ENCODE measurements at regions not wholly inside any gene's neighbourhood (a gene's known extent, or its start where the extent isn't known, plus 50 kb on each side); places are given as distances from the start of the nearest gene placed in this dataset.

DNA sequence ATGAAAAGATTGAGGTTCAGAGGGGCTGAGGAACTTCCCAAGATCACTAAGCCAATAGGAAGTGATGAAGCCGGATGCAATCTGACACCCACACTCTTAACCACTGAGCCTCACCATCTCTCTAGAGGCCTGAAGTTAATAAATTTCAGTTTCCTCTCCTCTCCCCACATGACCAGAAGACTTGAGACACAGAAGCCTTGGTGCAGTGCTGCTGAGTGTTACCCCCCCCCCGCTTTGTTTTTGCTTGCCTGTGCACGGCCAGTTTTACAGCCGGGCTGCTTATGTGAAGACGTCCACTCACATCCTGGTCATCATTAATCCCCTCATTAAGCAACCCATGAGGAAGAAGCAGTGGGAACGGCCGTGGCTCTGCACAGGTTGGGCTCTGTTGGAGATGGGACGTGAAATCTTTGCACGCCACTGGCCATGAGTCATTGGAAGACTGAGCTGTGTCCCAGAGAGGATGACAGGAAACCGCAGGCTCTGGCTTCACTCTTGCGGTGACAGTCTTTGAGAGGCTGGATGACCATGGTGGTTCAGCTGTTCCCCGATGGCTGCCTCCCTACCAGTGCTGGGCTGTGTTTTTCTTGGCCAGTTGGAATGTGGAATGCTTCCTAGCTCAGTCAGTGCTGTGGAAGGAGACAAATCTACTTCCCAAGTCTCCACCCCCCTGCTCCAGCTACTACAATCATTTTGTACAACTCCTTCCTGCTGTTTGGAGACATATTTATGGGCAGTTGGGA lies 232.6 kb upstream of the LRTM1 start:
- 6% methylated on average over 7 of the region's 12 CpGs for WGBS (ENCODE audit: insufficient coverage, low coverage, missing lambda C conversion rate)
- Histone ChIP-seq H3K79me2 (ENCODE audit: control insufficient read depth, insufficient read depth, low read length) (no peaks in the 10 kb centered on the region), H3K36me3 (ENCODE audit: control insufficient read depth, insufficient read depth, low read length) (no peaks in the 10 kb centered on the region), H3K9ac (ENCODE audit: insufficient read depth in 1 of 2, low read depth in 2 of 2, low read length in 2 of 2) (no peak overlapping the region), H3K4me1 (replicated peaks in 1 of 2; ENCODE audit: control insufficient read depth in 2 of 2, insufficient read depth in 2 of 2, low read length in 2 of 2) (no peaks in the 10 kb centered on the region), H3K27ac (ENCODE audit: extremely low read depth, low read depth, low read length) (no peak overlapping the region), H3K9me3 (replicated peaks; ENCODE audit: control insufficient read depth, insufficient read depth, low read depth, low read length) (no peaks in the 10 kb centered on the region), H2AFZ (ENCODE audit: low read depth, low read length) (no peak overlapping the region), H3K4me3 (no peak overlapping the region), H3K27me3 (ENCODE audit: control insufficient read depth in 2 of 2, insufficient read depth in 2 of 2, low read length in 2 of 2) (no peaks in the 10 kb centered on the region), H3K9me1 (ENCODE audit: control insufficient read depth, insufficient read depth, low read length) (no peaks in the 10 kb centered on the region), H3K4me2 (ENCODE audit: insufficient read depth, low read length) (no peak overlapping the region), H4K20me1 (replicated peaks; ENCODE audit: control insufficient read depth, insufficient read depth, low read length) (no peaks in the 10 kb centered on the region)
- intact Hi-C loops (cut with micrococcal nuclease) (no loop called here), in situ Hi-C loops (cut with MboI) (no loop called here)
- no peak for FAIRE-seq
- BruUV-seq (replicated peaks), result no TSS peak
- POLR2A ChIA-PET, result no interaction called here
- no peak for TF ChIP-seq LARP7 (IDR thresholded peaks at IDR 0.05)
- CTCF ChIA-PET (ENCODE audit: low intra/inter-chr PET ratio), result no interaction called here
- ATAC-seq, result no peak
- no peak for DNase-seq (ENCODE audit: extremely low read depth in 1 of 4, low spot score in 3 of 4)

DNA sequence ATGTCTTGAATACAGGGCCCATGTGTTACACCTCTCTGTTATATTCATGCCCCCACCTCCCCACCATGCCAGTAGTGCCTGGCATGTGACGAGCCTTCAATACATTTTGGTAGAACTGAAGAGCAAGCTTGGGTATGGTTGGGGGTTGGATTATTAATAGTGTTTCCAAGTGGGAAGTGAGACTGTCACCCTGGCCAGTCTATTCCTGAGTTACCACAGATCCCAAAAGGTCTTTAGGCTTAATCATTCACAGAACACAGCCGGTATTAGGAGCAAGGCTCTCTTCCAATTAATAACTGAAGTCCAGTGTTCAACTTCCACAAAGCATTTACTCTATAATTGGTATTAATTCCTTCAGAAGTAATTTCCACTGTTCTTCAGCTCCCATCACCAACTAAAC lies 231.9 kb upstream of the LRTM1 start:
- H3K79me2 ChIP-seq (ENCODE audit: control insufficient read depth, insufficient read depth, low read length), result no peaks in the 10 kb centered on the region
- no peaks in the 10 kb centered on the region for H3K27me3 ChIP-seq (ENCODE audit: control insufficient read depth in 2 of 2, insufficient read depth in 2 of 2, low read length in 2 of 2)
- ATAC-seq, result no peak
- intact Hi-C loops (cut with micrococcal nuclease), result no loop called here
- H3K9me3 ChIP-seq (replicated peaks; ENCODE audit: control insufficient read depth, insufficient read depth, low read depth, low read length), result no peaks in the 10 kb centered on the region
- CTCF ChIA-PET (ENCODE audit: low intra/inter-chr PET ratio), result no interaction called here
- no peak for DNase-seq (ENCODE audit: extremely low read depth in 1 of 4, low spot score in 3 of 4)
- no peak overlapping the region for H3K4me3 ChIP-seq
- H3K9ac ChIP-seq (ENCODE audit: insufficient read depth in 1 of 2, low read depth in 2 of 2, low read length in 2 of 2), result no peak overlapping the region
- H3K4me1 ChIP-seq (replicated peaks in 1 of 2; ENCODE audit: control insufficient read depth in 2 of 2, insufficient read depth in 2 of 2, low read length in 2 of 2), result no peaks in the 10 kb centered on the region
- H3K36me3 ChIP-seq (ENCODE audit: control insufficient read depth, insufficient read depth, low read length), result no peaks in the 10 kb centered on the region
- no peak overlapping the region for H3K27ac ChIP-seq (ENCODE audit: extremely low read depth, low read depth, low read length)
- FAIRE-seq, result no peak
- no peak overlapping the region for H2AFZ ChIP-seq (ENCODE audit: low read depth, low read length)
- 0% methylated on average over 1 of the region's 2 CpGs for WGBS (ENCODE audit: insufficient coverage, low coverage, missing lambda C conversion rate)
- POLR2A ChIA-PET, result no interaction called here
- H4K20me1 ChIP-seq (replicated peaks; ENCODE audit: control insufficient read depth, insufficient read depth, low read length), result no peaks in the 10 kb centered on the region
- no TSS peak for BruUV-seq (replicated peaks)
- H3K9me1 ChIP-seq (ENCODE audit: control insufficient read depth, insufficient read depth, low read length), result no peaks in the 10 kb centered on the region
- no peak overlapping the region for H3K4me2 ChIP-seq (ENCODE audit: insufficient read depth, low read length)
- in situ Hi-C loops (cut with MboI), result no loop called here
- no peak for TF ChIP-seq ESRRA (IDR thresholded peaks at IDR 0.05; ENCODE audit: borderline replicate concordance, low read depth)
- TF ChIP-seq, protein P1, sequence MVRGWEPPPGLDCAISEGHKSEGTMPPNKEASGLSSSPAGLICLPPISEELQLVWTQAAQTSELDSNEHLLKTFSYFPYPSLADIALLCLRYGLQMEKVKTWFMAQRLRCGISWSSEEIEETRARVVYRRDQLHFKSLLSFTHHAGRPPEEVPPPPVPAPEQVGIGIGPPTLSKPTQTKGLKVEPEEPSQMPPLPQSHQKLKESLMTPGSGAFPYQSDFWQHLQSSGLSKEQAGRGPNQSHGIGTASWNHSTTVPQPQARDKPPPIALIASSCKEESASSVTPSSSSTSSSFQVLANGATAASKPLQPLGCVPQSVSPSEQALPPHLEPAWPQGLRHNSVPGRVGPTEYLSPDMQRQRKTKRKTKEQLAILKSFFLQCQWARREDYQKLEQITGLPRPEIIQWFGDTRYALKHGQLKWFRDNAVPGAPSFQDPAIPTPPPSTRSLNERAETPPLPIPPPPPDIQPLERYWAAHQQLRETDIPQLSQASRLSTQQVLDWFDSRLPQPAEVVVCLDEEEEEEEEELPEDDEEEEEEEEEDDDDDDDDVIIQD (CRISPR knock-in tag; IDR thresholded peaks at IDR 0.05), result no peak
- TF ChIP-seq, protein P2, sequence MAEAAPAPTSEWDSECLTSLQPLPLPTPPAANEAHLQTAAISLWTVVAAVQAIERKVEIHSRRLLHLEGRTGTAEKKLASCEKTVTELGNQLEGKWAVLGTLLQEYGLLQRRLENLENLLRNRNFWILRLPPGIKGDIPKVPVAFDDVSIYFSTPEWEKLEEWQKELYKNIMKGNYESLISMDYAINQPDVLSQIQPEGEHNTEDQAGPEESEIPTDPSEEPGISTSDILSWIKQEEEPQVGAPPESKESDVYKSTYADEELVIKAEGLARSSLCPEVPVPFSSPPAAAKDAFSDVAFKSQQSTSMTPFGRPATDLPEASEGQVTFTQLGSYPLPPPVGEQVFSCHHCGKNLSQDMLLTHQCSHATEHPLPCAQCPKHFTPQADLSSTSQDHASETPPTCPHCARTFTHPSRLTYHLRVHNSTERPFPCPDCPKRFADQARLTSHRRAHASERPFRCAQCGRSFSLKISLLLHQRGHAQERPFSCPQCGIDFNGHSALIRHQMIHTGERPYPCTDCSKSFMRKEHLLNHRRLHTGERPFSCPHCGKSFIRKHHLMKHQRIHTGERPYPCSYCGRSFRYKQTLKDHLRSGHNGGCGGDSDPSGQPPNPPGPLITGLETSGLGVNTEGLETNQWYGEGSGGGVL (CRISPR knock-in tag; IDR thresholded peaks at IDR 0.05), result no peak
